Smooth muscle cell (in vitro differentiated cells): ENCODE measurements at regions not wholly inside any gene's neighbourhood (a gene's known extent, or its start where the extent isn't known, plus 50 kb on each side); places are given as distances from the start of the nearest gene placed in this dataset.

Source experiments
- DNase-seq: peaks from one replicate; lab custom pipeline; 2025; ENCODE audit not compliant: unreplicated experiment; lab: John Stamatoyannopoulos, UW
- H2AFZ ChIP-seq: fragments of 200-600 bp; sonication (generic); 2 replicates; pipeline ENCODE4 v1.6.0; 2016; ENCODE audit warnings: antibody characterized with exemption, low read depth, mild to moderate bottlenecking
- H3F3A ChIP-seq: fragments of 200-600 bp; sonication (generic); 2 replicates; pipeline ENCODE4 v1.6.0; 2017; ENCODE audit warnings: antibody characterized with exemption, low read depth
- H3K27ac ChIP-seq: fragments of 200-600 bp; sonication (generic); 2 replicates; pipeline ENCODE4 v1.5.1; 2016; ENCODE audit warnings: low read depth, mild to moderate bottlenecking
- H3K27me3 ChIP-seq: fragments of 200-600 bp; sonication (generic); 2 replicates; pipeline ENCODE4 v1.6.1; 2016; ENCODE audit warnings: low read depth, mild to moderate bottlenecking
- H3K36me3 ChIP-seq: fragments of 200-600 bp; sonication (generic); 2 replicates; pipeline ENCODE4 v1.5.1; 2016; ENCODE audit warnings: low read depth
- H3K4me1 ChIP-seq: fragments of 200-600 bp; sonication (generic); 2 replicates; pipeline ENCODE4 v1.5.1; 2016; ENCODE audit warnings: low read depth
- H3K4me2 ChIP-seq: fragments of 200-600 bp; sonication (generic); 2 replicates; pipeline ENCODE4 v1.6.0; 2016; ENCODE audit warnings: mild to moderate bottlenecking
- H3K4me3 ChIP-seq: fragments of 200-600 bp; sonication (generic); 2 replicates; pipeline ENCODE4 v1.5.1; 2016; ENCODE audit warnings: mild to moderate bottlenecking
- H3K79me2 ChIP-seq: fragments of 200-600 bp; sonication (generic); 2 replicates; pipeline ENCODE4 v1.6.0; 2016; ENCODE audit warnings: low read depth, mild to moderate bottlenecking
- H3K9ac ChIP-seq: fragments of 200-600 bp; sonication (generic); 2 replicates; pipeline ENCODE4 v1.6.0; 2016; ENCODE audit warnings: low read depth
- H3K9me3 ChIP-seq: fragments of 200-600 bp; sonication (generic); replicated peaks from 2 replicates; pipeline ENCODE4 v1.5.1; 2016; ENCODE audit warnings: low read depth
- H4K20me1 ChIP-seq: fragments of 200-600 bp; sonication (generic); 2 replicates; pipeline ENCODE4 v1.6.0; 2016; ENCODE audit warnings: low read depth
- CTCF ChIP-seq: fragments of 200-600 bp; sonication (generic); IDR thresholded peaks from 2 replicates; pipeline ENCODE4 v1.5.1; 2017; ENCODE audit warnings: borderline replicate concordance, mild to moderate bottlenecking, antibody characterized with exemption; ENCODE audit not compliant: insufficient read depth, poor library complexity, severe bottlenecking
- WGBS: methylation state at CpG from one replicate; pipeline ENCODE4 v1.1.7; 2016; ENCODE audit warnings: low lambda C conversion rate; 5-methylcytosine and 5-hydroxymethylcytosine counted together

DNA sequence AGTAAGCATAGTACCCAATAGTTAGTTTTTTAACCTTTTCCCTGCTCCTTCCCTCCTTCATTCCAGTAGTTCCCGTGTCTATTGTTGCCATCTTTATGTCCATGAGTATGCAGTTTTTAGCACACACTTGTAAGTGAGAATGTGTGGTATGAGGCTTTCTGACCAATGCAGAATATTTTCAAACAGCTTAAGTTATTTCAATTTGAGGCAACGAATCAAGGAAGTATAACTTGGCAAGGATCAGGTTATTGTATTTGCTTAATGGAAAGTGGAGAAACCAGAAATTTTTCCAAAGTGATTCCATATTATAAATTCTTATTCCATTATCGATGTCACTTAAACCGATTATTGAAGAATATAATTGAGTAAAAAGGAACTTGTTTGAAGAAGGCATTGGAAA lies 954.8 kb downstream of the GBE1 start:
- no peak for TF ChIP-seq CTCF
- Histone ChIP-seq H3K27me3 (no peaks in the 10 kb centered on the region), H3F3A (no peaks in the 10 kb centered on the region), H3K79me2 (no peaks in the 10 kb centered on the region), H3K9ac (no peak overlapping the region), H4K20me1 (no peaks in the 10 kb centered on the region), H3K4me2 (no peak overlapping the region), H3K36me3 (no peaks in the 10 kb centered on the region), H3K4me1 (no peaks in the 10 kb centered on the region), H2AFZ (no peak overlapping the region), H3K9me3 (no peaks in the 10 kb centered on the region), H3K27ac (no peak overlapping the region), H3K4me3 (no peak overlapping the region)
- WGBS, result 80% methylated on average over 4 of the region's 4 CpGs
- no peak for DNase-seq

- no peak overlapping the region for H3K4me3 ChIP-seq
- H2AFZ ChIP-seq, result no peak overlapping the region
- H3K9ac ChIP-seq, result no peak overlapping the region
- H3K4me1 ChIP-seq, result no peaks in the 10 kb centered on the region
- no peaks in the 10 kb centered on the region for H4K20me1 ChIP-seq
- H3K27me3 ChIP-seq, result no peaks in the 10 kb centered on the region
- H3F3A ChIP-seq, result no peaks in the 10 kb centered on the region
- no peak for TF ChIP-seq CTCF
- 86% methylated on average over 2 of the region's 2 CpGs for WGBS
- no peaks in the 10 kb centered on the region for H3K36me3 ChIP-seq
- no peaks in the 10 kb centered on the region for H3K9me3 ChIP-seq
- H3K4me2 ChIP-seq, result no peak overlapping the region
- no peaks in the 10 kb centered on the region for H3K79me2 ChIP-seq
- no peak overlapping the region for H3K27ac ChIP-seq
- DNase-seq, result no peak
These were observed 972.5 kb downstream of the GBE1 start for GRCh38 chr3:80788914-80789313.

DNA sequence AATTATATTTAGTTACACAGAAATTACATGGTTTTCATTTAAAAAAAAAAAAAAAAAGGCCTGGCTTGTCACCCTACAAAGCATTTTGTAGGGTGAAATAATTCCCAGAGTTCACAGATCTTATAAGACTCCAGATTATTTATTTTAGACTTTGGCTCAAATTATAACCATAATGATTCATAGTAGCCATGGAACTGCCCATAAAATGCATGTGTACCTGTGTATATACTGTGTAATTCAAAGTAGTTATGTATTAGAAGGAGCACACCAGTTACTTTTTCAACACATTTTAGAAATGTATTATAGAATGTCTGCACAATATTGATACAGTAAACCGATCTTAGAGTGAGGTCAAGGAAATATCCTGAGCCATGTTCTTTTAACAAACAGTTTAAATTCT lies 975.6 kb downstream of the GBE1 start:
- Histone ChIP-seq H2AFZ (no peak overlapping the region), H3K4me3 (no peak overlapping the region), H3K27me3 (no peaks in the 10 kb centered on the region), H3K4me1 (no peaks in the 10 kb centered on the region), H3K27ac (no peak overlapping the region), H4K20me1 (no peaks in the 10 kb centered on the region), H3K9ac (no peak overlapping the region), H3K9me3 (no peaks in the 10 kb centered on the region), H3F3A (no peaks in the 10 kb centered on the region), H3K4me2 (no peak overlapping the region), H3K79me2 (no peaks in the 10 kb centered on the region), H3K36me3 (no peaks in the 10 kb centered on the region)
- no peak for TF ChIP-seq CTCF
- WGBS, result 91% methylated on average over 1 of the region's 1 CpG
- DNase-seq, result no peak

DNA sequence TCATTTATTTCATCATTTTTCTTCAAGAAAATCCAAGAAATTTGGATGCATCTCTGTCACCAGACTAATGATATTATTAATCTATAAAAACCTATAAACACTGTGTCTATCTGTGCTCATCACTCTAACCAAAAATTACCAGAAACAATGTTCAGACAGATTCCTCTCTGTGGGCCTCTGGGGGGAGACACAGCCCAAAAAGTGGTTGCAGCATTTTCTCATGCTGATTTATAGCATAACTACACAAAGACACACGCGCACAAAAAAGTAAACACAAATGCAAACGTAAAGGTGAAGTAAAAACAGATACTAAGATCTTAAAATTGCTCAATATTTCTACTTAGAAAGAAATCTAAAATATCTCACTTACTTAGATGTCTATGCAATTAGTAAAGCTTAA lies 976.0 kb downstream of the GBE1 start:
- Histone ChIP-seq H3K4me3 (no peak overlapping the region), H3K27me3 (no peaks in the 10 kb centered on the region), H3K27ac (no peak overlapping the region), H3K4me1 (no peaks in the 10 kb centered on the region), H3F3A (no peaks in the 10 kb centered on the region), H3K9ac (no peak overlapping the region), H4K20me1 (no peaks in the 10 kb centered on the region), H3K9me3 (no peaks in the 10 kb centered on the region), H3K79me2 (no peaks in the 10 kb centered on the region), H3K36me3 (no peaks in the 10 kb centered on the region), H2AFZ (no peak overlapping the region), H3K4me2 (no peak overlapping the region)
- WGBS, result 69% methylated on average over 3 of the region's 3 CpGs
- DNase-seq, result no peak
- no peak for TF ChIP-seq CTCF
